H1 (cell line): ENCODE measurements at regions not wholly inside any gene's neighbourhood (a gene's known extent, or its start where the extent isn't known, plus 50 kb on each side); places are given as distances from the start of the nearest gene placed in this dataset.

ENCODE experiments used
- CTCF ChIA-PET: fragments of 300-600 bp; sonication (Branson Sonifier 250); formaldehyde crosslinking; loops from one replicate; lab custom pipeline; 2021; ENCODE audit not compliant: partially characterized antibody; lab: Charles Lee
- POLR2A ChIA-PET: fragments of 300-600 bp; sonication (Branson Sonifier 250); formaldehyde crosslinking; loops from one replicate; lab custom pipeline; 2021; ENCODE audit warnings: inconsistent platforms; ENCODE audit not compliant: partially characterized antibody; lab: Charles Lee
- DNase-seq, 2 experiments: peaks; one replicate each; pipeline versions ENCODE4 v3.0.0 to v3.0.0-alpha.2; 2010 to 2022; ENCODE audit warnings: low spot score in 2 of 2, low read depth in 1 of 2, mixed read lengths in 1 of 2
- FAIRE-seq: peaks from 2 replicates; lab custom pipeline; 2011; peaks lifted over from hg19 to GRCh38; lab: Jason Lieb, UNC
- H2AFZ ChIP-seq: 2 replicates; pipeline ENCODE4 v1.8.1; 2012; ENCODE audit warnings: low read length, inconsistent platforms
- H2AK5ac ChIP-seq: 2 replicates; pipeline ENCODE4 v1.6.1; 2013; ENCODE audit warnings: low read depth, low read length
- H2BK120ac ChIP-seq: replicated peaks from 2 replicates; pipeline ENCODE3; 2013; ENCODE audit warnings: low read depth, low read length, inconsistent platforms
- H2BK12ac ChIP-seq: 2 replicates; pipeline ENCODE4 v1.6.1; 2013; ENCODE audit warnings: low read depth, low read length
- H2BK15ac ChIP-seq: 2 replicates; pipeline ENCODE4 v1.6.1; 2013; ENCODE audit warnings: low read length
- H2BK20ac ChIP-seq: 2 replicates; pipeline ENCODE4 v1.6.1; 2013; ENCODE audit warnings: low read length
- H2BK5ac ChIP-seq: 2 replicates; pipeline ENCODE4 v1.6.1; 2013; ENCODE audit warnings: low read depth, low read length
- H3K14ac ChIP-seq: 2 replicates; pipeline ENCODE4 v1.6.1; 2013; ENCODE audit warnings: inconsistent platforms; ENCODE audit not compliant: insufficient read length
- H3K18ac ChIP-seq: 2 replicates; pipeline ENCODE4 v1.6.1; 2013; ENCODE audit warnings: low read length; ENCODE audit errors: extremely low read depth
- H3K23ac ChIP-seq: 2 replicates; pipeline ENCODE4 v1.6.1; 2013; ENCODE audit warnings: inconsistent platforms; ENCODE audit not compliant: insufficient read length
- H3K23me2 ChIP-seq: 2 replicates; pipeline ENCODE4 v1.6.1; 2013; ENCODE audit warnings: low read depth, low read length
- H3K27ac ChIP-seq: 2 replicates; pipeline ENCODE4 v1.6.1; 2011; ENCODE audit warnings: low read depth, low read length, inconsistent platforms
- H3K27me3 ChIP-seq, 4 experiments: replicated peaks in 1 of 4; 1 replicate in 1 of 4; 2 replicates in 3 of 4; pipeline versions ENCODE4 v1.6.1 to v1.8.1; 2011 to 2013; ENCODE audit warnings: low read length in 3 of 4, mild to moderate bottlenecking in 3 of 4, inconsistent platforms in 2 of 4, mixed read lengths in 2 of 4, moderate library complexity in 1 of 4; ENCODE audit not compliant: control insufficient read depth in 3 of 4, insufficient read depth in 3 of 4; ENCODE audit errors: extremely low read depth in 1 of 4
- H3K36me3 ChIP-seq, 4 experiments: 2 replicates each; pipeline versions ENCODE4 v1.6.1 to v1.8.1; 2011 to 2013; ENCODE audit warnings: mild to moderate bottlenecking in 4 of 4, low read length in 3 of 4, moderate library complexity in 2 of 4, control low read depth in 1 of 4, inconsistent platforms in 1 of 4; ENCODE audit not compliant: insufficient read depth in 4 of 4, control insufficient read depth in 2 of 4
- H3K4ac ChIP-seq: replicated peaks from 2 replicates; pipeline ENCODE3; 2013; ENCODE audit warnings: low read length, low read depth, mixed read lengths, inconsistent platforms; ENCODE audit not compliant: insufficient read length
- H3K4me1 ChIP-seq, 4 experiments: replicated peaks in 1 of 4; 1 replicate in 1 of 4; 2 replicates in 3 of 4; pipeline versions ENCODE4 v1.6.1 to v1.8.1; 2011 to 2013; ENCODE audit warnings: low read length in 3 of 4, inconsistent platforms in 2 of 4, mixed read lengths in 1 of 4; ENCODE audit not compliant: insufficient read depth in 4 of 4, control insufficient read depth in 3 of 4
- H3K4me2 ChIP-seq, 2 experiments: 2 replicates each; pipeline versions ENCODE4 v1.6.1 to v1.8.1; 2011 to 2013; ENCODE audit warnings: low read depth in 2 of 2, low read length in 2 of 2, control low read depth in 1 of 2, inconsistent platforms in 1 of 2, mild to moderate bottlenecking in 1 of 2; ENCODE audit not compliant: insufficient read depth in 1 of 2
- H3K4me3 ChIP-seq, 4 experiments: fragments of 200-600, 300-600 bp in 1 of 4; sonication (generic), shearing (Covaris generic), sonication (Bioruptor Twin) in 1 of 4; 2 replicates each; pipeline versions ENCODE4 v1.5.1 to v1.8.1; 2011 to 2016; ENCODE audit warnings: low read length in 4 of 4, low read depth in 3 of 4, control low read depth in 2 of 4, inconsistent platforms in 2 of 4, mild to moderate bottlenecking in 2 of 4, mixed read lengths in 1 of 4, moderate library complexity in 1 of 4; ENCODE audit not compliant: insufficient read depth in 2 of 4; ENCODE audit errors: extremely low read depth in 1 of 4
- H3K56ac ChIP-seq: replicated peaks from 2 replicates; pipeline ENCODE3; 2013; ENCODE audit warnings: low read depth, mild to moderate bottlenecking, mixed read lengths, low read length, inconsistent platforms; ENCODE audit not compliant: insufficient read length
- H3K79me1 ChIP-seq: 2 replicates; pipeline ENCODE4 v1.6.1; 2013; ENCODE audit warnings: low read depth, low read length, control low read depth
- H3K79me2 ChIP-seq, 2 experiments: 2 replicates each; pipeline versions ENCODE4 v1.6.1 to v1.8.1; 2012 to 2013; ENCODE audit warnings: low read length in 2 of 2, mild to moderate bottlenecking in 2 of 2, inconsistent platforms in 1 of 2; ENCODE audit not compliant: insufficient read depth in 2 of 2, control insufficient read depth in 1 of 2
- H3K9ac ChIP-seq, 4 experiments: replicated peaks in 1 of 4; 1 replicate in 1 of 4; 2 replicates in 3 of 4; pipeline versions ENCODE4 v1.6.1 to v1.8.1; 2011 to 2013; ENCODE audit warnings: low read depth in 3 of 4, low read length in 3 of 4, control low read depth in 2 of 4, mild to moderate bottlenecking in 2 of 4, moderate library complexity in 2 of 4, inconsistent platforms in 1 of 4; ENCODE audit errors: extremely low read depth in 1 of 4
- H3K9me3 ChIP-seq, 2 experiments: 2 replicates each; pipeline versions ENCODE4 v1.6.1 to v1.8.1; 2012 to 2013; ENCODE audit warnings: mild to moderate bottlenecking in 2 of 2, moderate library complexity in 2 of 2, control low read depth in 1 of 2, inconsistent platforms in 1 of 2, low read depth in 1 of 2, low read length in 1 of 2, mixed read lengths in 1 of 2; ENCODE audit not compliant: insufficient read depth in 2 of 2
- H4K20me1 ChIP-seq, 2 experiments: replicated peaks in 1 of 2; 2 replicates each; pipeline versions ENCODE3 to v1.8.1; 2011 to 2013; ENCODE audit warnings: inconsistent platforms in 2 of 2, low read length in 2 of 2, mild to moderate bottlenecking in 1 of 2; ENCODE audit not compliant: insufficient read depth in 2 of 2, control insufficient read depth in 1 of 2
- H4K5ac ChIP-seq: 2 replicates; pipeline ENCODE4 v1.6.1; 2013; ENCODE audit warnings: low read length, low read depth, mixed read lengths, inconsistent platforms; ENCODE audit not compliant: insufficient read length
- H4K8ac ChIP-seq: 2 replicates; pipeline ENCODE4 v1.8.0; 2013; ENCODE audit warnings: mild to moderate bottlenecking, moderate library complexity, low read length, inconsistent platforms; ENCODE audit not compliant: insufficient read depth; ENCODE audit errors: extremely low read depth
- H4K91ac ChIP-seq: replicated peaks from 2 replicates; pipeline ENCODE3; 2013; ENCODE audit warnings: low read length, mixed read lengths, inconsistent platforms; ENCODE audit not compliant: insufficient read length
- CBX8 ChIP-seq: fragments of 300-800, 300-1000 bp; sonication (generic); IDR thresholded peaks from 2 replicates; pipeline ENCODE4 v1.7.1; 2016; ENCODE audit warnings: low read depth, low read length, borderline replicate concordance
- CHD2 ChIP-seq: IDR thresholded peaks from 2 replicates; pipeline ENCODE4 v1.6.1; 2012; ENCODE audit warnings: low read length, improper control_type of control experiment
- EGR1 ChIP-seq: IDR thresholded peaks from 2 replicates; pipeline ENCODE4 v1.6.1; 2011; ENCODE audit warnings: low read depth, low read length, borderline replicate concordance
- SUZ12 ChIP-seq: fragments of 200-600 bp; sonication (generic); IDR thresholded peaks from 2 replicates; pipeline ENCODE4 v1.6.1; 2012; ENCODE audit warnings: mild to moderate bottlenecking, inconsistent platforms, low read length, moderate library complexity, mixed read lengths
- TEAD4 ChIP-seq: IDR thresholded peaks from 2 replicates; pipeline ENCODE4 v1.6.1; 2012; ENCODE audit warnings: low read depth, low read length, inconsistent platforms, mixed read lengths
- YY1 ChIP-seq: IDR thresholded peaks from 2 replicates; pipeline ENCODE4 v1.6.1; 2011; ENCODE audit warnings: low read depth, mild to moderate bottlenecking, low read length
- WGBS, 2 experiments: shearing (Covaris generic) in 1 of 2; methylation state at CpG; one replicate each; pipeline versions ENCODE4 v1.1.6 to v1.1.7; 2013 to 2015; ENCODE audit warnings: low lambda C conversion rate in 2 of 2, mixed read lengths in 2 of 2, inconsistent platforms in 1 of 2, low coverage in 1 of 2, missing lambda C conversion rate in 1 of 2; ENCODE audit not compliant: insufficient replicate concordance in 2 of 2, insufficient coverage in 1 of 2, insufficient read length in 1 of 2; ENCODE audit errors: extremely low coverage in 1 of 2, missing lambda C conversion rate in 1 of 2; 5-methylcytosine and 5-hydroxymethylcytosine counted together

GRCh38 chr13:61994174-61994573 lies 578.5 kb upstream of the PCDH20 start:
- no peak for FAIRE-seq

More at GRCh38 chr13:61994174-61994573, 578.5 kb upstream of the PCDH20 start:
- Histone ChIP-seq H3K23me2 (no peaks in the 10 kb centered on the region; the same call in 1 of the 2 replicates), H3K4me2 (no peak overlapping the region), H2BK120ac (no peak overlapping the region), H4K91ac (no peak overlapping the region), H3K79me2 (no peaks in the 10 kb centered on the region), H3K23ac (no peak overlapping the region), H3K4ac (no peak overlapping the region), H3K79me1 (no peaks in the 10 kb centered on the region), H4K20me1 (no peaks in the 10 kb centered on the region), H3K9ac (no peak overlapping the region), H3K27ac (no peak overlapping the region), H2AK5ac (no peak overlapping the region), H2BK12ac (no peak overlapping the region), H3K56ac (no peak overlapping the region), H3K27me3 (no peaks in the 10 kb centered on the region), H3K18ac (no peak overlapping the region), H4K5ac (no peak overlapping the region), H2BK5ac (no peak overlapping the region), H3K9me3 (no peaks in the 10 kb centered on the region), H3K4me3 (no peak overlapping the region), H2BK20ac (no peak overlapping the region), H3K36me3 (no peaks in the 10 kb centered on the region), H4K8ac (no peak overlapping the region), H2AFZ (no peak overlapping the region), H3K14ac (no peak overlapping the region), H3K4me1 (no peaks in the 10 kb centered on the region), H2BK15ac (no peak overlapping the region)
- no peak for TF ChIP-seq TEAD4
- TF ChIP-seq SUZ12: no peak
- TF ChIP-seq CHD2: no peak
- no peak for TF ChIP-seq YY1
- no peak for TF ChIP-seq CBX8
- TF ChIP-seq EGR1: no peak
- no peak for DNase-seq
- WGBS, 2 experiments: 92% methylated on average over 1 of the region's 1 CpG; no CpG with 5 or more reads in 1 of the 2 experiments
- ChIA-PET CTCF (no interaction called here), POLR2A (no interaction called here)
